AG09309 (cell line): ENCODE measurements at regions not wholly inside any gene's neighbourhood (a gene's known extent, or its start where the extent isn't known, plus 50 kb on each side); places are given as distances from the start of the nearest gene placed in this dataset.

ENCODE experiments used
- DNase-seq: peaks from one replicate; pipeline ENCODE4 v3.0.0-alpha.2; 2010; ENCODE audit warnings: low read depth
- H3K4me3 ChIP-seq: 2 replicates; pipeline ENCODE4 v1.5.1; 2011; ENCODE audit warnings: mild to moderate bottlenecking, low read depth, low read length, moderate library complexity; ENCODE audit not compliant: control insufficient read depth
- CTCF ChIP-seq: IDR thresholded peaks from 2 replicates; pipeline ENCODE4 v1.5.1; 2011; ENCODE audit warnings: mild to moderate bottlenecking, low read depth, low read length, inconsistent platforms; ENCODE audit not compliant: insufficient read depth, control insufficient read depth; ENCODE audit errors: missing control alignments

- no peak overlapping the region for H3K4me3 ChIP-seq
- DNase-seq = no peak
- TF ChIP-seq CTCF = no peak
Observed at GRCh38 chr4:30436394-30436793, 283.8 kb upstream of the PCDH7 start.

- no peak for DNase-seq
- no peak for TF ChIP-seq CTCF
- H3K4me3 ChIP-seq = no peak overlapping the region
Observed at GRCh38 chr4:30437316-30437715, 282.9 kb upstream of the PCDH7 start.

- DNase-seq = no peak
- no peak for TF ChIP-seq CTCF
- H3K4me3 ChIP-seq = no peak overlapping the region
Observed at GRCh38 chr4:30443289-30443688, 276.9 kb upstream of the PCDH7 start.

- no peak for DNase-seq
- no peak overlapping the region for H3K4me3 ChIP-seq
- TF ChIP-seq CTCF = no peak
Observed at GRCh38 chr4:30450474-30450873, 269.7 kb upstream of the PCDH7 start.

- no peak for TF ChIP-seq CTCF
- H3K4me3 ChIP-seq = no peak overlapping the region
- no peak for DNase-seq
Observed at GRCh38 chr4:30454504-30454903, 265.7 kb upstream of the PCDH7 start.

- H3K4me3 ChIP-seq = no peak overlapping the region
- no peak for TF ChIP-seq CTCF
- no peak for DNase-seq
Observed at GRCh38 chr4:30456716-30457115, 263.5 kb upstream of the PCDH7 start.

GRCh38 chr4:30460818-30461217 is 259.4 kb upstream of the PCDH7 start:
- DNase-seq = no peak
- no peak for TF ChIP-seq CTCF
- H3K4me3 ChIP-seq = no peak overlapping the region
